BE2C (cell line): ENCODE measurements at regions not wholly inside any gene's neighbourhood (a gene's known extent, or its start where the extent isn't known, plus 50 kb on each side); places are given as distances from the start of the nearest gene placed in this dataset.

Source experiments
- DNase-seq: peaks from one replicate; pipeline ENCODE4 v3.0.0-alpha.2; 2020
- H3K27me3 ChIP-seq: fragments of 250-450 bp; sonication (Bioruptor Pico); 2 replicates; pipeline ENCODE4 v1.5.1; 2020; ENCODE audit warnings: mild to moderate bottlenecking
- H3K36me3 ChIP-seq: fragments of 250-450 bp; sonication (Bioruptor Pico); 2 replicates; pipeline ENCODE4 v1.5.1; 2020; ENCODE audit warnings: mild to moderate bottlenecking
- H3K4me1 ChIP-seq: fragments of 250-450 bp; sonication (Bioruptor Pico); 2 replicates; pipeline ENCODE4 v1.5.1; 2020
- H3K4me3 ChIP-seq: 2 replicates; pipeline ENCODE4 v1.5.1; 2011; ENCODE audit warnings: low read depth, low read length
- H3K9me3 ChIP-seq: fragments of 250-450 bp; sonication (Bioruptor Pico); 2 replicates; pipeline ENCODE4 v1.5.1; 2020
- CTCF ChIP-seq: IDR thresholded peaks from 2 replicates; pipeline ENCODE4 v1.5.1; 2012; ENCODE audit warnings: mild to moderate bottlenecking, low read depth, low read length

- no peaks in the 10 kb centered on the region for H3K9me3 ChIP-seq
- H3K4me1 ChIP-seq = no peaks in the 10 kb centered on the region
- no peaks in the 10 kb centered on the region for H3K36me3 ChIP-seq
- no peaks in the 10 kb centered on the region for H3K27me3 ChIP-seq
- DNase-seq = no peak
- TF ChIP-seq CTCF = no peak
- H3K4me3 ChIP-seq = no peak overlapping the region
Observed at GRCh38 chr2:9699139-9700108, 68.6 kb upstream of the YWHAQ start.

- Histone ChIP-seq H3K36me3 (no peaks in the 10 kb centered on the region), H3K27me3 (no peaks in the 10 kb centered on the region), H3K4me3 (no peak overlapping the region), H3K4me1 (no peaks in the 10 kb centered on the region), H3K9me3 (no peaks in the 10 kb centered on the region)
- DNase-seq = no peak
- no peak for TF ChIP-seq CTCF
Observed at GRCh38 chr2:9700109-9700495, 69.3 kb upstream of the YWHAQ start.

GRCh38 chr2:9702604-9703084, 71.8 kb upstream of the YWHAQ start:
- H3K4me1 ChIP-seq = no peaks in the 10 kb centered on the region
- H3K36me3 ChIP-seq = no peaks in the 10 kb centered on the region
- no peak for DNase-seq
- H3K4me3 ChIP-seq = no peak overlapping the region
- no peak for TF ChIP-seq CTCF
- no peaks in the 10 kb centered on the region for H3K9me3 ChIP-seq
- no peaks in the 10 kb centered on the region for H3K27me3 ChIP-seq

GRCh38 chr2:9703085-9703678, 72.4 kb upstream of the YWHAQ start:
- no peaks in the 10 kb centered on the region for H3K4me1 ChIP-seq
- H3K36me3 ChIP-seq = no peaks in the 10 kb centered on the region
- no peak for DNase-seq
- no peaks in the 10 kb centered on the region for H3K9me3 ChIP-seq
- H3K4me3 ChIP-seq = no peak overlapping the region
- TF ChIP-seq CTCF = no peak
- H3K27me3 ChIP-seq = no peaks in the 10 kb centered on the region

- H3K4me3 ChIP-seq = no peak overlapping the region
- DNase-seq = no peak
- no peaks in the 10 kb centered on the region for H3K9me3 ChIP-seq
- H3K27me3 ChIP-seq = no peaks in the 10 kb centered on the region
- no peaks in the 10 kb centered on the region for H3K36me3 ChIP-seq
- no peaks in the 10 kb centered on the region for H3K4me1 ChIP-seq
- no peak for TF ChIP-seq CTCF
Observed at GRCh38 chr2:9703701-9704221, 73.0 kb upstream of the YWHAQ start.

- no peaks in the 10 kb centered on the region for H3K4me1 ChIP-seq
- no peak for DNase-seq
- no peak overlapping the region for H3K4me3 ChIP-seq
- no peaks in the 10 kb centered on the region for H3K36me3 ChIP-seq
- TF ChIP-seq CTCF = no peak
- peaks cover 4% of the 10 kb centered on the region; the same call in 1 of the 2 replicates for H3K9me3 ChIP-seq
- H3K27me3 ChIP-seq = no peaks in the 10 kb centered on the region
Observed at GRCh38 chr2:9704600-9704999, 73.8 kb upstream of the YWHAQ start.
